ENCODE measurements at regions not wholly inside any gene's neighbourhood (a gene's known extent, or its start where the extent isn't known, plus 50 kb on each side); places are given as distances from the start of the nearest gene placed in this dataset.
"Not testable (repeated sequence)": the region's sequence is repeated elsewhere in the genome, so short reads cannot be mapped to it uniquely, and the experiment has no call there.

DNA sequence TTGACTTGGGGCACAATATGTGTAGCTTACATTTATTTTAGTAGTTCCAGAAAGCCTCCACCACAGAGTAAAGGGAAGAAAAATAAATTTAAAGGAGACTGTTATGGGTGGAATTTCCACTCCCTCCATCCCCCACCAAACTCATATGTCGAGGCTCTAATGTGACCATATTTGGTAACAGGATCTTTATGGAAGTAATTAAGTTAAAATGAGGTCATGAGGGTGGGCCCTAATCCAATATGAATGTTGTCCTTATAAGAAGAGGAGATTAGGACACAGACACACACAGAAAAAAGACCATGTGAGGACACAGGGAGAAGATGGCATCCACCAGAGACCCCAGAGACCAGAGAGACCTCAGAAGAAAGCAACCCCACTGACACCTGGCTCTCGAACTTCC lies 189.7 kb downstream of the EDN1 start:
- DNase-seq: peak; percentile 91

DNA sequence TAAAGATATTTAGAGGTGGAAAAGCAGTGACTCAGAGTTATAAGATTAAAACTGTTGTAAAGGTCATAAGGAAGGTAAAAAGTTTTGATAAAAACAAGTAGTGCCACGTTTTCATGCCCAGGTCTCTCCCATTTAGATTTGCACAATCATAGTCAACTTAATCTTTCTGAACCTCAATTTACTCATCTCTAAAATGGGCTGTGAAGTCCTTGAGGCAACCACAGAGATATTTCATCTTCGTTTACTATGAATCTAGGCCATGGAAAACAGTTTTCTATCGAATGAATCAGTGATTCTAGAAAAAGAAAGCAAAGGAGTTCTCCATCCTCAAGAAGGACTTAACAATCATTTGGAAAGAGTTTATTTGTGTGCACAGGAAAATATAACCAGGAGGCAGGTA lies 190.2 kb downstream of the EDN1 start:
- no peak for DNase-seq

DNA sequence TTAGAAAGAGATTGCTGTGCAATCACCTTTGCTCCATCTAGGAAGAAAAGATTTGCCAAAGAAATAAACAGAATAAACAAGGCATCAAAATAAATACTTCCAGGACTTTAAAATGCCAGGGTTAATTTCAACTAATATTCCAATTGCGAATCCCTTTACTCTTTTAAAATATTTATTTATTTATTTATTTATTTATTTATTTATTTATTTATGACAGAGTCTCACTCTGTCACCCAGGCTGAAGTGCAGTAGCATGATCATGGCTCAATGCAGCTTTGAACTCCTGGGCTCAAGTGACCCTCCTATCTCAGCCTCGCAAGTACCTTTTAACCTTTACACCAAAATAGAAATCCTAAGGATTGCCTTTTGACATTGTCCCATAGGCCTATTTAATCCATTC lies 191.1 kb downstream of the EDN1 start:
- no peak for DNase-seq

DNA sequence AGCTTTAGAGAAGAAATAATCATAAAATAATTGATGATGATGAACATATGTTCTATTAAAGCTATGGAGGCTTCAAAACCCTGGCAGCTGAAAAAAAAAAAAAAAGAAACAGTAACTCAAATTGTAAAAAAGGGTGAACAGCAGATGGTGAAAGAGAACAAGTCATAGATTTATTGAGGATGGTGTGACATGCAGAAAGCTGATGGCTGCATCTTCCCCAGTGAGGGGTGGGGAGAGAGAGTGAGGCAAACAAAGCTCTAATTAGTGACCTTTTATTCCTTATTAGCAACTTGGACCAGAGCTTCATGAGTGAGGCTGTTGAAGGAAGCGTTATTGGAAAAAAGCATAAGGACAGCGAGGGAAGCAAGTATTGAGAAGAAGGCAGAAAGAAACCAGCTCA lies 191.7 kb downstream of the EDN1 start:
- no peak for DNase-seq

GRCh38 chr6:12482386-12483375 lies 192.5 kb downstream of the EDN1 start:
- no peak for DNase-seq

DNA sequence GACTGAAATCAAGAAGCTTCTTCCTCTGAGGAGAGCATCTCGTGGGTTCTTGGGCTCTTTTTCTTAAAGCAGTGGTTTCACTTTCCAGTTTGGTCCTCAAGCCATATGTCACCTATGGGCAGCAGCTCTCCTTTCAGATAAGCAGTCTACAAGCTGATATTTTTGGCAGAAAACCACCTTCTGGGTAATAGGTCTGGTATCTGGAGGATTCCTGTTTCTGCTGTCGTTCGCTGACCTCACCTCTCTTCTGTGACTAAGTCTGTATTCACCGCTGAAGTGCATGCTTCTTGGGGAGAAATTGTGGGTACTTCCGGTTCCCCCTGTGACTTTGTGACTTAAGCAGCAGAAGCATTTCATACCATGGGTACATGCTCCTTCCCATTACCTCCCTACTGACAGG lies 193.6 kb downstream of the EDN1 start:
- peak; percentile 97 for DNase-seq

DNA sequence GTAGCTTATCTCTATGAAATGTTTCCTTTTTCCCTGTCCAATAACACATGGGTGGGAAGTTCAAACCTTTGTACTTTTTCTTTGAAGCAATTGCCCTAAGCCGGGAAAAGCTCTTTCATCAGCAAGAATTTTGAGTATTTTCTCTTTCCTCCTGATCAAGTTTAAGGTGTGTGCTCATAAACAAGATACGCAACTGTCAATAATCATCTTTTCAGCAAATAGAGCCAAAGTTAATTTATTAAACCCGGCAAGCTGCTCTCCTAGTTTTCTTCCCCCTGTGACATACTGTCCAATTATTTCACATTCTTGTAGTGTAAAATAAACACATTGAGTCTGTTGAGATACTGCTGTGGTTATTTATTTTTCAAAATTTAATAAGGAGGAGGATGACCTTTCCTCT lies 194.4 kb downstream of the EDN1 start:
- DNase-seq: no peak

DNA sequence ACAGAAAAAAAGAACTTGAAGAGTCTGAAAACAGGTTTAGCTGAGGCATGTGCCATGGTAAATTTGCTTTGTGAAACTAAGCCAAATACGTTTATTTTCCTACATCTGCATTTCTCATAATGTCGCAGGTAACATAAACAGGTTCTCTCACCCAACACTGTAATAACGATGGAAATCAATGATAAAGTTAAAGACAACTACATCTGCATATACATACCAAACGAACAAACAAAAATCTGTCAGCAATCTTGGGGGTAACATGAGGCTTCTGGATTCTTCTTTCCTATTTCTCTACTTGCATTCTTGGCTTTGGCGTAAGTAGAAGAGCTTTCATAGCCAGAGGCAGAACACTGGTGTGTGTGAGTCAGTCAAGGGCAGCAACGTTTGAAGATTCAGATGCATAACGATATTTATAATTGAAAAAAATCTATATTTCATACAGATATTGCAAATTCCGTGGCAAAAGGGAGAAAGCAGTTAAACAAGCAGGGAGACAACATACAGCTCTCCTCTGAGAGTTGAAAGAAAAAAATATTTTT lies 195.1 kb downstream of the EDN1 start:
- DNase-seq: no peak

GRCh38 chr6:12485837-12486236 lies 195.7 kb downstream of the EDN1 start:
- no peak for DNase-seq

GRCh38 chr6:12490351-12490903 lies 200.3 kb downstream of the EDN1 start:
- no peak for DNase-seq

DNA sequence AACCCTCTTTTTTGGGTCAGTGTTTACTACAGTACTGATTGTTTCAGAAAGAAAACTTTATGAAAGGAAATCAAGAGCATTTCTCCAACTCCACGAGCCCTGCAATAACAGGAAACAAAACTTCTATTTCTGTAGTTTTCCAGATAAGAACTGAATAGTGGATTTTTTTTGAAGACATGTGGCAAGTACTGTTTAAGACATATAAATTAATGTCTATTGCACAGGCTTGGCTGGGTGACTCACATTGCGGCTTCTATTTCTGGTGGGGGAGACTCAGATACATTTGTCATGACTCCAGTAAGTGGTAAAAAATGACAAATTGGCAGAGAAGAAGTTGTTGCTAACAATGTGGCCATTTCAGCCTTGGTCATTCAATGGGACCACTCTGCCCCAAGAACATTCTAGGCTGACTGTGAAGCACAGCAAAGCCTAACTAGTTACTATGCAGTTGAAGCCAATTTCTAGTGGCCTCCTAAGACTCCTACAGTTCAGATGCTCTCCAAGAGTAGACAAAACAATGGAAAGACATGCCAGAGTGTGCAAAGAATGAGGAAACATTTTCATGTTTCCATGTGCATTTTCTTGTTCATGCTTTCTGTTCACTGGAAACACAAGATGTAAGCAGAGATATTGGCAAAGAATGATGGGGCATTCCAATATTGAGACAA lies 200.9 kb downstream of the EDN1 start:
- DNase-seq: peak; percentile 96

DNA sequence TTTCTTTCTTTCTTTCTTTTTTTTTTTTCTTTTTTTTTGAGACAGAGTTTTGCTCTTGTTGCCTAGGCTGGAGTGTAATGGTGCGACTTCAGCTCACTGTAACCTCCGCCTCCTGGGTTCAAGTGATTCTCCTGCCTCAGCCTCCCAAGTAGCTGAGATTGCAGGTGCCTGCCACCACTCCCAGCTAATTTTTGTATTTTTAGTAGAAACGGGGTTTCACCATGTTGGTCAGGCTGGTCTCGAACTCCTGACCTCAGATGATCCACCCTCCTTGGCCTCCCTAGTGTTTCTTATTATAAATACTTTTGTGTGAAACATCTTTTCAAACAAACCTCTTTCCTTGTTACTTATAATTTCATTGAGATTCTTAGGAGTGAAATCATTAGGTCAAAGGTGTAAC lies 202.8 kb downstream of the EDN1 start:
- not testable (repeated sequence) for DNase-seq

DNA sequence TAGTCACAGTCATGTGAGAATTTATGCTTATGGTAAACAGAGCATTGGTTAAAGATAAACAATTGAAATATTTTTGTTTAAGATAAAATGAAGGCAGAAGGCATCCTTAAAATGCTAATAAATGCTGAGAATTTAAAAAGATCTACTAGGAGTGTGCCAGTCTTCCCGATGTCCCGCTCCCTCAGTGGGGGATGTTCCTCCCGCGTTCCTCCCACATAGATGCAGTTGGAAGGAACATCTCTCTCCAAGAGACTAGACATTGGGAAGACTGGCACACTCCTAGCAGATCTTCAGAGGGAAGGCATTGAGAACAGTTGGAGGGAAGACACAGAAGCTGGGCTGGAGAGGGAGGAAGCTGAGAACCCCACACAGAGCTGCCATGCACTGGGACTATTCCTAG lies 203.3 kb downstream of the EDN1 start:
- no peak for DNase-seq

- DNase-seq: no peak
Measured at GRCh38 chr6:12494161-12494560, 204.0 kb downstream of the EDN1 start.

- DNase-seq: no peak
Measured at GRCh38 chr6:12501990-12502389, 211.8 kb downstream of the EDN1 start.

- no peak for DNase-seq
Measured at GRCh38 chr6:12504325-12504966, 212.1 kb upstream of the PHACTR1 start.

DNA sequence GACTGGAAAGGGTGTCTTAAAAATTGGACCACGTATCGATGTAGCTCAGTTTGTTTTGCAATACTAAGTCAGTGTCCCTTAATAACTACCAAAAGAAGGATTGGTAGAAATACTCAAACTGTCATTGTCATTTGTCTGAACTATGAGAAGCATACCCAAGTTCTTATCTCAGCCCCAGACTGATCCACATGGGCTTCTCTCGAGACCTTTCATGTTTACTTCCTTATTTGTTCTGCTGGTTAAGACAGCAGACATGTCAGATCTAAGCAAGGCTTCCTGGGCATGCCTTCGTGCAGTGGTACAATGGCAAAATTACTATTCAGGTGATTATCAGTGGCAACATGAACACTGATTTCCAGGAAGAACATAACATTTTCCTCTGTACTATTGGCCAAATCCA lies 211.1 kb upstream of the PHACTR1 start:
- DNase-seq: no peak

DNA sequence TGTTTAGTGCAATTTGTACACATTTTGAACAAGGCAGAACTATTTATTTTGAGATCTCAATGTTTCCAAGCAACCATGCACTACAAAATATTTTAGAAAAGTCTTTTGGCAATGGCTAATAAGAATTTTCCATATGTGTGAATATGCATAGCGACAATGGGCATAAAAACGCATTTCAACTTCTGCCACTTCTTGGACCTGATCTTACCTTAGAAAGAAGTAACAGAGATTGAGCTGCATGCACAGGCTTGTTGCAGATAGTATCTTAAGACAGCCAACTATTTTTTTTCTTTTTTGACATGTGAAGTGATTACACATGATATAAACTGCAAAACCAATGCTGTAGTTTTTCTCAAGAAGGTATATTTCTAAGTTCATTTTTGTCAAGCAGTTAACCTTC lies 210.4 kb upstream of the PHACTR1 start:
- no peak for DNase-seq

DNA sequence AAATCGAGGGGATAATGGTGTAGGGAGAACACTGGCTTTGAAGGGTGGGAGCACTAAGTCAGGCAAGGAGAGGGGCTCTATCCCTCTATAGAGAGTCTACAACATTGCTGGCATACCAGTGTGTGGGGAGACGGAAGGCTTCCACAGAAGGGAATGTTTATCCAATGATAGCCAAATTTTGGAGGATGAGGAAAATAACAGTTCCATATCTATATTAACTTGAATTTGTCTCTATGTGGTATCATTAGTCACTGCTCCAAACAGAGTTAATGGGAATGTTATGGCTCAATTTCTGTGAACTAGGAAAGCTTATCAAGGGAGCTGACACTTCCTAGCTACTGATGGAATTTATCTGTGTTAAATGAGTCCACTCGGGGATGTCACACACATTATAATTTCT lies 208.9 kb upstream of the PHACTR1 start:
- peak; percentile 69 for DNase-seq

DNA sequence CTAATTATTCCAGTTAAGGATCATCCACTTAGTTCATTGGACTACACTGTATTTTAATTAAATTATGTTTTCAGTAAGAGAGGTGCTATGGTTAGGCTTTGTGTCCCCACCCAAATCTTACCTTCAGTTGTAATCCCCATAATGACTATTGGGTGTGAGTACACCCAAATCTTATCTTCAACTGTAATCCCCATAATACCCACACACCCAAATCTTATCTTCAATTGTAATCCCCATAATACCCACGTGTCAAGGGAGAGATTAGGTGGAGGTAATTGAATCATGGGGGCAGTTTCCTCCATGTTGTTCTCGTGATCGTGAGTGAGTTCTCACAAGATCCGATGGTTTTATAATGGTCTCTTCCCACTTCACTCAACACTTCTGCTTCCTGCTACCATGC lies 208.0 kb upstream of the PHACTR1 start:
- no peak for DNase-seq

DNA sequence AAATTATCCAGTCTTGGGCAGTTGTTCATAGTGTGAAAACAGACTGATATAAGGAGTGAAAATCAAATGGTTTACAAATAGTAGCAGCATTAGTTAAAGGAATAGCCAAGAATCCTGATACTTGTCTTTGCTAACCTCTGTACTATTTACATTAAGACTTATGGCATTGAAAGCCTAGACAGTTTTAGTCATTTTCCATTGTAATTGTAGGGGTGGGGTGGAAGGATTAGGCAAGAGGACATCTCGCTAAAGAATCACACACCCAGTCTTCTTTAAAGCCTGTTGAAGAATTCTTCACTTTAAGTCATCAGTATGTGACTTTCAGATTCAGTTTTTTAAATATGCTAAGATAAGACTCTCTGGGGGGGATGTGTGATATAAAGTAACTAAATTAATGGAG lies 207.5 kb upstream of the PHACTR1 start:
- no peak for DNase-seq

DNA sequence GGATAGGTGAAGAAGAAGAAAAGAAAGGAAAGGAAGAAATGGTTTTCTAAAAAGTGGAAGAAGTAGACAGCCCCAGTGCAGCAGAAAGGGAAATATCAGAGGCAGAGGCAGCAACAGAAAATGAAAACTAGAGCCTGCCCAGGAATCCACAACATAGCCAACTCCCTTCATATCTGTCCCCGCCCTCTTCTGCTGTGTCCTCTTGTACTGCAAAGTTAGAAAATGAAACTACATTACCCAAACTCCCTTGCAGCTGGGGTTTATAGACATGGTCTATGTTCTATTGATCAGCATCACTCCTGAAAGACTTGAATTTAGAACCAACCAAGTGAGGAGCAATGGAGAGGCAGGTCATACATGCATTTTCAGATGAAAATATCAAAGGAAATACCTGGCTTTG lies 200.5 kb upstream of the PHACTR1 start:
- no peak for DNase-seq

- peak; percentile 64 for DNase-seq
Measured at GRCh38 chr6:12522347-12522746, 194.2 kb upstream of the PHACTR1 start.
